NOMO-1 treated with dmso at 0.1 percent for 144 hours (cell line): ENCODE measurements at regions not wholly inside any gene's neighbourhood (a gene's known extent, or its start where the extent isn't known, plus 50 kb on each side); places are given as distances from the start of the nearest gene placed in this dataset.
"Not testable (repeated sequence)": the region's sequence is repeated elsewhere in the genome, so short reads cannot be mapped to it uniquely, and the experiment has no call there.

Experiments
- DNase-seq: peaks from one replicate; lab custom pipeline; 2025; ENCODE audit not compliant: unreplicated experiment; lab: John Stamatoyannopoulos, UW

- DNase-seq, result no peak
Measured at GRCh38 chr6:85866758-85867401, 224.2 kb upstream of the SYNCRIP start.

- no peak for DNase-seq
Measured at GRCh38 chr6:85866370-85866730, 223.7 kb upstream of the SYNCRIP start.

GRCh38 chr6:85865420-85866369 lies 223.0 kb upstream of the SYNCRIP start:
- no peak for DNase-seq

- no peak for DNase-seq
Measured at GRCh38 chr6:85864453-85865401, 222.0 kb upstream of the SYNCRIP start.

- DNase-seq, result no peak
Measured at GRCh38 chr6:85856235-85856634, 213.5 kb upstream of the SYNCRIP start.

GRCh38 chr6:85838351-85839119 lies 195.8 kb upstream of the SYNCRIP start:
- not testable (repeated sequence) for DNase-seq

- no peak for DNase-seq
Measured at GRCh38 chr6:85828973-85829372, 186.3 kb upstream of the SYNCRIP start.

GRCh38 chr6:85826997-85827396 lies 184.3 kb upstream of the SYNCRIP start:
- DNase-seq, result no peak

GRCh38 chr6:85824329-85824728 lies 181.6 kb upstream of the SYNCRIP start:
- no peak for DNase-seq

GRCh38 chr6:85810558-85810957 lies 167.9 kb upstream of the SYNCRIP start:
- DNase-seq, result no peak

GRCh38 chr6:85803721-85804120 lies 161.0 kb upstream of the SYNCRIP start:
- no peak for DNase-seq

GRCh38 chr6:85802162-85802561 lies 159.5 kb upstream of the SYNCRIP start:
- no peak for DNase-seq

GRCh38 chr6:85798931-85799652 lies 156.4 kb upstream of the SYNCRIP start:
- no peak for DNase-seq

- no peak for DNase-seq
Measured at GRCh38 chr6:85797993-85798392, 155.3 kb upstream of the SYNCRIP start.

GRCh38 chr6:85795945-85796344 lies 153.3 kb upstream of the SYNCRIP start:
- no peak for DNase-seq

- DNase-seq, result no peak
Measured at GRCh38 chr6:85792254-85792653, 149.6 kb upstream of the SYNCRIP start.

GRCh38 chr6:85775883-85776282 lies 133.2 kb upstream of the SYNCRIP start:
- DNase-seq, result no peak

GRCh38 chr6:85772641-85773040 lies 130.0 kb upstream of the SYNCRIP start:
- DNase-seq, result no peak

GRCh38 chr6:85771925-85772430 lies 129.3 kb upstream of the SYNCRIP start:
- no peak for DNase-seq

GRCh38 chr6:85771455-85771854 lies 128.8 kb upstream of the SYNCRIP start:
- DNase-seq, result no peak
